ENCODE measurements at regions not wholly inside any gene's neighbourhood (a gene's known extent, or its start where the extent isn't known, plus 50 kb on each side); places are given as distances from the start of the nearest gene placed in this dataset.
"Not testable (repeated sequence)": the region's sequence is repeated elsewhere in the genome, so short reads cannot be mapped to it uniquely, and the experiment has no call there.

DNA sequence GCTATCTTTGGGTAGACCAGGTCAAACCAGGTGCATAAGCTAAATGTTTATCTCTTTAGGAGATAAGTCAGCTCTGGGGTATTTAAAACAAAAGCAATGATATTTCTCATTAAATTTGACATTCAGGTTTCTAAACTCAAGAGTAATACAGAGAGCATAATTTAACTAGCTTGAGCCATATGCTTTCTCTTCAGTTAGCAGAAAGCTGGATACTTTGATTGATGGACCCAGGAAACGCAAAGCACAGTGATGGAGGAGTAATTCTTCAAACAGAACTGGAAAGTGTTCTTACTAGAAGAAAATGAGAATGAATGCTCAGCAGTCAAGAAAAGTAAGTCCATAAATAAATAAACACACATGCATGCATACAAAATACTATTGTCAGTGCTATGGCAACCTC is 885.7 kb upstream of the RAG2 start:
- no peaks in the 10 kb centered on the region for H3K9me3 ChIP-seq (ENCODE audit: control insufficient read depth in 1 of 2, low read length in 2 of 2)
- H3K4me3 ChIP-seq (ENCODE audit: low read depth in 1 of 2, low read length in 2 of 2): no peak overlapping the region
- no peaks in the 10 kb centered on the region for H3K36me3 ChIP-seq (ENCODE audit: control insufficient read depth in 1 of 2, insufficient read depth in 2 of 2, low read length in 2 of 2)
- H3K4me1 ChIP-seq (ENCODE audit: control insufficient read depth in 1 of 2, insufficient read depth in 2 of 2, low read length in 2 of 2): no peaks in the 10 kb centered on the region
- H3K27ac ChIP-seq (ENCODE audit: low read length): no peak overlapping the region
- no peaks in the 10 kb centered on the region for H3K27me3 ChIP-seq (ENCODE audit: low read depth, low read length)

GRCh38 chr11:37474889-37475288 is 876.9 kb upstream of the RAG2 start:
- Histone ChIP-seq H3K27me3 (ENCODE audit: low read depth, low read length) (no peaks in the 10 kb centered on the region), H3K9me3 (ENCODE audit: control insufficient read depth in 1 of 2, low read length in 2 of 2) (no peaks in the 10 kb centered on the region), H3K4me1 (ENCODE audit: control insufficient read depth in 1 of 2, insufficient read depth in 2 of 2, low read length in 2 of 2) (no peaks in the 10 kb centered on the region), H3K27ac (ENCODE audit: low read length) (no peak overlapping the region), H3K36me3 (ENCODE audit: control insufficient read depth in 1 of 2, insufficient read depth in 2 of 2, low read length in 2 of 2) (no peaks in the 10 kb centered on the region), H3K4me3 (ENCODE audit: low read depth in 1 of 2, low read length in 2 of 2) (no peak overlapping the region)

DNA sequence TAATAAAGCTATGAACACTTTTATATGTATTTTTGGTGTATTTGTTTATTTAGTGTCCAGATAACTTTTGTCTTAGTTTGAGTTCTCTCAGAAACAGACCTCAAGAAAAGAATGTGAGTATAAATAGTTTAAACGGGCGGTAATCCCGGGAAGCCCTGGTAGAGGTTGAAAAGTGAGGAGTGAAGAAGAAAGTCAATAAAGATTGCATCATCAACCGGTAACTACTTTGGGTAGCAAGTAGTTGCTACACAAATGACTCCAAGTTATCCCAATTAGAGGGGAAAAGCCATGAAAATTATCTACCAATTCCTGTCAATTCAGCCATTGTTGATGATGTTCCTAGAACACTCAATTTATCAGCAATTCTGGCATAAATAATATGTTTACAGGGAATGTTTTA is 870.3 kb upstream of the RAG2 start:
- no peaks in the 10 kb centered on the region for H3K27me3 ChIP-seq (ENCODE audit: low read depth, low read length)
- H3K4me3 ChIP-seq (ENCODE audit: low read depth in 1 of 2, low read length in 2 of 2): no peak overlapping the region
- no peaks in the 10 kb centered on the region for H3K4me1 ChIP-seq (ENCODE audit: control insufficient read depth in 1 of 2, insufficient read depth in 2 of 2, low read length in 2 of 2)
- H3K36me3 ChIP-seq (ENCODE audit: control insufficient read depth in 1 of 2, insufficient read depth in 2 of 2, low read length in 2 of 2): no peaks in the 10 kb centered on the region
- H3K27ac ChIP-seq (ENCODE audit: low read length): no peak overlapping the region
- H3K9me3 ChIP-seq (ENCODE audit: control insufficient read depth in 1 of 2, low read length in 2 of 2): no peaks in the 10 kb centered on the region

DNA sequence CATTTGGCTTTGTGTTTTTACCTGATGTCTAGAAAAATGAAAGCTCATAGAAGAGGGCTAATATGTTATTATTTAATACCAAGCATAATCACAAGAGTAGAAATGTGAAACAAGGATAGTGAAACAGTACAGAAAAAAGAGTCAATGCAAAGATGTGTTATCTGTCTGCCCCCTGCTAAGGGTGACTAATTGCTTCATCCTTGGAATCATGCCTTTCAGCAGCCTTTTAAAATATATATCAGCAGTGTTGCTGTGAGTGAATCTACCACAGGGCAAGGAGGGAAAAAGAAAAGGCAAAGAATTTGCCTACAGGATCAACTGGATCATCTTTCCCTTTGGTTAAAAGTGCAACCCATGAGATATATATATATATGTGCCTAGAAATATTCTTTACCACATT is 867.2 kb upstream of the RAG2 start:
- no peaks in the 10 kb centered on the region for H3K27me3 ChIP-seq (ENCODE audit: low read depth, low read length)
- H3K27ac ChIP-seq (ENCODE audit: low read length): no peak overlapping the region
- no peaks in the 10 kb centered on the region for H3K9me3 ChIP-seq (ENCODE audit: control insufficient read depth in 1 of 2, low read length in 2 of 2)
- H3K4me3 ChIP-seq (ENCODE audit: low read depth in 1 of 2, low read length in 2 of 2): no peak overlapping the region
- no peaks in the 10 kb centered on the region for H3K36me3 ChIP-seq (ENCODE audit: control insufficient read depth in 1 of 2, insufficient read depth in 2 of 2, low read length in 2 of 2)
- H3K4me1 ChIP-seq (ENCODE audit: control insufficient read depth in 1 of 2, insufficient read depth in 2 of 2, low read length in 2 of 2): no peaks in the 10 kb centered on the region

DNA sequence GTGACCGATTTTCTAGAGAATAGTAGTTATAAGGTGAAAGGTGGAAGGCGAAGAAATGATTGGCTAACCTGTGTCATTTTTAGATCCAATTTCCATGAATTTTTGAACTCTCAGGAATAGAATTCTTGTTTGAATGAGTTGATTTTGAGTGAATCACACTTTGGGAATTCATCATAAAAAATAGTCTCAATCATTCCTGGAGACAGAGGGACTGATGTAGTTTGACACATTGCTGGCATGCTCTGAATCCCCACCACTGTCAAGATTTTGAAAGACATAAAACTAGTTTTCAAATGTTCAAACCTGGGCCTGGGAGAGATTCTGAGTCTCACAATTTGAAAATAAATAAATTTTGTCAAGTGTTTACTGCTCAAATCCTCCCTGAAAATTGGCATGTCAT is 861.4 kb upstream of the RAG2 start:
- Histone ChIP-seq H3K9me3 (ENCODE audit: control insufficient read depth in 1 of 2, low read length in 2 of 2) (no peaks in the 10 kb centered on the region), H3K36me3 (ENCODE audit: control insufficient read depth in 1 of 2, insufficient read depth in 2 of 2, low read length in 2 of 2) (no peaks in the 10 kb centered on the region), H3K27me3 (ENCODE audit: low read depth, low read length) (no peaks in the 10 kb centered on the region), H3K27ac (ENCODE audit: low read length) (no peak overlapping the region), H3K4me3 (ENCODE audit: low read depth in 1 of 2, low read length in 2 of 2) (no peak overlapping the region), H3K4me1 (ENCODE audit: control insufficient read depth in 1 of 2, insufficient read depth in 2 of 2, low read length in 2 of 2) (no peaks in the 10 kb centered on the region)

DNA sequence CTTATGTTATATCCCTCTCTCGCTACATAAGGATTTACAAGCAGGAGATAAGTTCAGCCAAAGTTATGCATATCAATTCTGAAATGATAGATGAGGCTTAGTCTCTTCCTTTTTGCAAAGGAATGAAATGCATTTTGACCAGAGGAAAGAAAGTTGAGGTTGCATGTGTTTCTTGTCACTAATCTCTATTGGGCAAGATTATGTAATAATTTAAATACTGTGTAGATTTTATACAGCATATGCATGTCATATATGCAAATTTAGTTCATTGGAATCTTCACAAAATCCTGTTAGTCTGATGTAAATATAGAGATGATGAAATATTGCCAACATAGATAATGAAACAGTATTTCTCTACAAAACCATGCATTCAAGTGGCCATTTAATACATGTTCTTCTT is 858.7 kb upstream of the RAG2 start:
- no peaks in the 10 kb centered on the region for H3K9me3 ChIP-seq (ENCODE audit: control insufficient read depth in 1 of 2, low read length in 2 of 2)
- peaks cover 0 to 4% of the 10 kb centered on the region in 2 donors for H3K4me1 ChIP-seq (ENCODE audit: control insufficient read depth in 1 of 2, insufficient read depth in 2 of 2, low read length in 2 of 2)
- no peak overlapping the region for H3K27ac ChIP-seq (ENCODE audit: low read length)
- H3K36me3 ChIP-seq (ENCODE audit: control insufficient read depth in 1 of 2, insufficient read depth in 2 of 2, low read length in 2 of 2): no peaks in the 10 kb centered on the region
- H3K27me3 ChIP-seq (ENCODE audit: low read depth, low read length): no peaks in the 10 kb centered on the region
- H3K4me3 ChIP-seq (ENCODE audit: low read depth in 1 of 2, low read length in 2 of 2): no peak overlapping the region

DNA sequence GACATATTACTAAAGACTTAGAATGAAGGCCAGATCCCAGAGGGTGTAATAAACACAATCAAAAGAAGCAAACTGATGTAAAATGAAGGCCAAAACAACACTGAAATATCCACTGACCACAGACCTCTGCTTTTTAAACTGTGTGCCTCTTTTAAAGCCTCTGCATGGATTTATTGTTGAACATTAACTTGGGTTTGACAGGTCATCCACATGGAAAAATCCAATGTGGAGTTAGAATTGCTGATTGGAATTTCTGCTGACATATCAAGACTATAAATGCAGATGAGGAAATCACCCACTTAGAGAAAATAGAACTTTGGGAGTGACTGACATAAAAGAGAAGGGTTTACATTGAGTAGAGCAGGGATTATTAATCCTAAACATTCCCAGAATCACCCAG is 853.9 kb upstream of the RAG2 start:
- H3K27me3 ChIP-seq (ENCODE audit: low read depth, low read length): no peaks in the 10 kb centered on the region
- no peak overlapping the region for H3K27ac ChIP-seq (ENCODE audit: low read length)
- no peaks in the 10 kb centered on the region for H3K9me3 ChIP-seq (ENCODE audit: control insufficient read depth in 1 of 2, low read length in 2 of 2)
- H3K4me3 ChIP-seq (ENCODE audit: low read depth in 1 of 2, low read length in 2 of 2): no peak overlapping the region
- H3K36me3 ChIP-seq (ENCODE audit: control insufficient read depth in 1 of 2, insufficient read depth in 2 of 2, low read length in 2 of 2): no peaks in the 10 kb centered on the region
- peaks cover 4 to 6% of the 10 kb centered on the region in 2 donors for H3K4me1 ChIP-seq (ENCODE audit: control insufficient read depth in 1 of 2, insufficient read depth in 2 of 2, low read length in 2 of 2)

DNA sequence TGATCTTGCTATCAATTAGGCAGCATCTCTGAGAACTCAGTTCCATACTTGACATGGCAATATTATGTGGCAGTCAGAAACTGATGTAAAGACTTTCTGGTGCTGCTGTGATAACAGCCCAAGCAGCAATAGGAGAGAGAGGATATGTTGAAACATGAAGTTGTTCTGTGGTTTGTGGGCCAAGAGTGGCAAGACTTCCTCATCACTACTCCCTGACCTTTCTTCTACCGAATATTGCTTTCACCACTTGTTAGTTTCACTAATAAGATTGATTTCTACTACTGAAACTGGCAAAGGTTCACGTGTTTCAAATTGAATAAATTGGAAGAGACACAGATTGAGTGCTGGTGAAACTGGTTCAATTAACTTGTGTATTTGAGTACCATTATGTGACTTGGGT is 852.6 kb upstream of the RAG2 start:
- no peaks in the 10 kb centered on the region for H3K27me3 ChIP-seq (ENCODE audit: low read depth, low read length)
- peaks cover 4 to 6% of the 10 kb centered on the region in 2 donors for H3K4me1 ChIP-seq (ENCODE audit: control insufficient read depth in 1 of 2, insufficient read depth in 2 of 2, low read length in 2 of 2)
- H3K36me3 ChIP-seq (ENCODE audit: control insufficient read depth in 1 of 2, insufficient read depth in 2 of 2, low read length in 2 of 2): no peaks in the 10 kb centered on the region
- no peak overlapping the region for H3K27ac ChIP-seq (ENCODE audit: low read length)
- no peaks in the 10 kb centered on the region for H3K9me3 ChIP-seq (ENCODE audit: control insufficient read depth in 1 of 2, low read length in 2 of 2)
- H3K4me3 ChIP-seq (ENCODE audit: low read depth in 1 of 2, low read length in 2 of 2): no peak overlapping the region

DNA sequence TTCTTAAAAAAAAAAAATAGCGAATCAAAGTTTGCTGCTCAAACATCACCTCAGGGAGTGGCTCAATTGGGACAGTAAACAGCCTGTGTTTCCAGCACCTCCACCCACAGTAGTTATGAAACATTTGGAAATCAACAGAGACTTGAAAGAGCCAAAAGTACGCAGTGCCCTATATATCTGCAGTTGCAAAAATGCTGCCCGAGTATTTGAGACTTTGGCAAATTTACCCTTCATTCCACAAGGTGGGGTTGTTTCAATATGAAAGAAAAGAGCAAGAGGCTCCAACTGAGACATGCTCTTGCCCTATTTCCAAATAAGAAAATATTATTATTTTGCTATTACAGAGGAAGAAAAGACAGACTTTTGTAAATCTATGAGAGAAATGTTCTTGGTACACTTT is 851.1 kb upstream of the RAG2 start:
- H3K9me3 ChIP-seq (ENCODE audit: control insufficient read depth in 1 of 2, low read length in 2 of 2): no peaks in the 10 kb centered on the region
- no peaks in the 10 kb centered on the region for H3K27me3 ChIP-seq (ENCODE audit: low read depth, low read length)
- H3K4me3 ChIP-seq (ENCODE audit: low read depth in 1 of 2, low read length in 2 of 2): no peak overlapping the region
- H3K27ac ChIP-seq (ENCODE audit: low read length): no peak overlapping the region
- peaks cover 4 to 6% of the 10 kb centered on the region in 2 donors for H3K4me1 ChIP-seq (ENCODE audit: control insufficient read depth in 1 of 2, insufficient read depth in 2 of 2, low read length in 2 of 2)
- H3K36me3 ChIP-seq (ENCODE audit: control insufficient read depth in 1 of 2, insufficient read depth in 2 of 2, low read length in 2 of 2): no peaks in the 10 kb centered on the region

- no peaks in the 10 kb centered on the region for H3K4me1 ChIP-seq (ENCODE audit: control insufficient read depth in 1 of 2, insufficient read depth in 2 of 2, low read length in 2 of 2)
- no peaks in the 10 kb centered on the region for H3K36me3 ChIP-seq (ENCODE audit: control insufficient read depth in 1 of 2, insufficient read depth in 2 of 2, low read length in 2 of 2)
Observed at GRCh38 chr11:37442576-37442975, 844.5 kb upstream of the RAG2 start.

GRCh38 chr11:37431633-37432230 is 833.7 kb upstream of the RAG2 start:
- not testable (repeated sequence) for H3K27ac ChIP-seq (ENCODE audit: low read length); H3K36me3 ChIP-seq (ENCODE audit: control insufficient read depth in 1 of 2, insufficient read depth in 2 of 2, low read length in 2 of 2); H3K4me3 ChIP-seq (ENCODE audit: low read depth in 1 of 2, low read length in 2 of 2); H3K27me3 ChIP-seq (ENCODE audit: low read depth, low read length); H3K4me1 ChIP-seq (ENCODE audit: control insufficient read depth in 1 of 2, insufficient read depth in 2 of 2, low read length in 2 of 2)
- peaks cover 0 to 14% of the 10 kb centered on the region in 2 donors for H3K9me3 ChIP-seq (ENCODE audit: control insufficient read depth in 1 of 2, low read length in 2 of 2)

More at GRCh38 chr11:37442576-37442975, 844.5 kb upstream of the RAG2 start:
- H3K9me3 ChIP-seq (ENCODE audit: control insufficient read depth in 1 of 2, low read length in 2 of 2): no peaks in the 10 kb centered on the region
- no peak overlapping the region for H3K4me3 ChIP-seq (ENCODE audit: low read depth in 1 of 2, low read length in 2 of 2)
- H3K27me3 ChIP-seq (ENCODE audit: low read depth, low read length): no peaks in the 10 kb centered on the region
- no peak overlapping the region for H3K27ac ChIP-seq (ENCODE audit: low read length)

DNA sequence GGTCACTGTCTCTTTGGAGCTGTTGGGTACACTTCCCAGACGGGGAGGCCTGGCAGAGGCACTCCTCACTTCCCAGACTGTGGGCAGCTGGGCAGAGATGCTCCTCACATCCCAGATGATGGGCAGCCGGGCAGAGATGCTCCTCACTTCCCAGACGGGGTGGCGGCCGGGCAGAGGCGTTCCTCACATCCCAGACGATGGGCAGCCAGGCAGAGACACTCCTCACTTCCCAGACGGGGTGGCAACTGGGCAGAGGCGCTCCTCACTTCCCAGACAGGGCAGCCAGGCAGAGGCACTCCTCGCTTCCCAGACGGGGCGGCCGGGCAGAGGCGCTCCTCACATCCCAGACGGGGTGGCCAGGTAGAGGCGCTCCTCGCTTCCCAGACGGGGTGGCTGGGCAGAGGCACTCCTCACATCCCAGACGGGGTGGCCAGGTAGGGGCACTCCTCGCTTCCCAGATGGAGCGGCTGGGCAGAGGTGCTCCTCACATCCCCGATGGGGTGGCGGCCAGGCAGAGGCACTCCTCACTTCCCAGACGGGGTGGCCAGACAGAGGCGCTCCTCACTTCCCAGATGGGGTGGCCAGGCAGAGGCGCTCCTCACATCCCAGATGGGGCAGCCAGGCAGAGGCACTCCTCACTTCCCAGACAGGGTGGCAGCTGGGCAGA is 833.1 kb upstream of the RAG2 start:
- not testable (repeated sequence) for H3K27ac ChIP-seq (ENCODE audit: low read length); H3K4me1 ChIP-seq (ENCODE audit: control insufficient read depth in 1 of 2, insufficient read depth in 2 of 2, low read length in 2 of 2); H3K27me3 ChIP-seq (ENCODE audit: low read depth, low read length); H3K4me3 ChIP-seq (ENCODE audit: low read depth in 1 of 2, low read length in 2 of 2); H3K36me3 ChIP-seq (ENCODE audit: control insufficient read depth in 1 of 2, insufficient read depth in 2 of 2, low read length in 2 of 2)
- peaks cover 0 to 14% of the 10 kb centered on the region in 2 donors for H3K9me3 ChIP-seq (ENCODE audit: control insufficient read depth in 1 of 2, low read length in 2 of 2)
